A549 (cell line): ENCODE measurements at regions not wholly inside any gene's neighbourhood (a gene's known extent, or its start where the extent isn't known, plus 50 kb on each side); places are given as distances from the start of the nearest gene placed in this dataset.

Source experiments
- TF ChIP-seq, protein P1 (sequence below): fragments of 200-600 bp; sonication (generic); IDR thresholded peaks from 2 replicates; pipeline ENCODE4 v1.6.1; 2016; ENCODE audit warnings: antibody characterized with exemption, mild to moderate bottlenecking, moderate library complexity
- TF ChIP-seq, protein P2 (sequence below): fragments of >200 bp; sonication (Bioruptor Twin); formaldehyde crosslinking; IDR thresholded peaks from 3 replicates; pipeline ENCODE4 v1.5.1; 2016

DNA sequence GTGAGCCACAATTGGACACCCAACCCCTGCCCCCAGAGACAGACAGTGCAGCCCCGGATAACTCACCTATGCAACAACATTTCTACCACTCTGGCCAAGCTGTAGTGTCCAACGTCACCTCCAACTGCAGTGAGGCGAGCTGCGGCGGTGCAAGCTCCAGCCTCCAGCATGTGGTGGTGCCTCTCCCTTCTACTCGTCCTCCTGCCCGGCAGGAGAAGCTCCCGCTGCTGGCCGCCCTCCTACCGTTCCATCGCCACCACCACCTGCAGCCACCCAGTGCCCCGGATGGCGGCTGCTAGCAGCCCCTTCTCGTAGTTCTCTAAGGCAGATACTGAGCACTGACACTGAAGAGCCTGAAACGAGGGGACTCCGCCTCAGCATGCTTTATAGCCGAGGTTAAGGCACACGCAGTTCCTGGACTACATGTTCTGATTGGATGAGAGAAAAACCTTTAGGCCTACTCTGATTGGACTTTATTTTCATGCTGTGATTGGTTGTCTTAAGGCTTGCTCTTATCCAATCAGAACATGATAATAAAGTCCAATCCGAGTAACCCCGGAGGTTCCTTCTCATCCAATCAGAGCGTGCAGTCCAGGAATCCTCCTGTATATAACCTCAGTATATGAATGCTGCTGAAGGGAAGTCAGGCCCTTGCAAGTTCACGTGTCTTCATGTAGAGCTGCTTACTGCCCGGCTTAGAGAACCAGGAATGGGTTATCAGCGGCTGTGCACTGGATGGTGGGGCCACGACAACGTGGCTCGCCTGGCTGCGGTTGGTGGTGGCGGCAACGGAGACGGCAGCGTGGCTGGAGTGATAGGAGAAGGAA lies 63.5 kb downstream of the TUBA3C start:
- TF ChIP-seq, protein P1, sequence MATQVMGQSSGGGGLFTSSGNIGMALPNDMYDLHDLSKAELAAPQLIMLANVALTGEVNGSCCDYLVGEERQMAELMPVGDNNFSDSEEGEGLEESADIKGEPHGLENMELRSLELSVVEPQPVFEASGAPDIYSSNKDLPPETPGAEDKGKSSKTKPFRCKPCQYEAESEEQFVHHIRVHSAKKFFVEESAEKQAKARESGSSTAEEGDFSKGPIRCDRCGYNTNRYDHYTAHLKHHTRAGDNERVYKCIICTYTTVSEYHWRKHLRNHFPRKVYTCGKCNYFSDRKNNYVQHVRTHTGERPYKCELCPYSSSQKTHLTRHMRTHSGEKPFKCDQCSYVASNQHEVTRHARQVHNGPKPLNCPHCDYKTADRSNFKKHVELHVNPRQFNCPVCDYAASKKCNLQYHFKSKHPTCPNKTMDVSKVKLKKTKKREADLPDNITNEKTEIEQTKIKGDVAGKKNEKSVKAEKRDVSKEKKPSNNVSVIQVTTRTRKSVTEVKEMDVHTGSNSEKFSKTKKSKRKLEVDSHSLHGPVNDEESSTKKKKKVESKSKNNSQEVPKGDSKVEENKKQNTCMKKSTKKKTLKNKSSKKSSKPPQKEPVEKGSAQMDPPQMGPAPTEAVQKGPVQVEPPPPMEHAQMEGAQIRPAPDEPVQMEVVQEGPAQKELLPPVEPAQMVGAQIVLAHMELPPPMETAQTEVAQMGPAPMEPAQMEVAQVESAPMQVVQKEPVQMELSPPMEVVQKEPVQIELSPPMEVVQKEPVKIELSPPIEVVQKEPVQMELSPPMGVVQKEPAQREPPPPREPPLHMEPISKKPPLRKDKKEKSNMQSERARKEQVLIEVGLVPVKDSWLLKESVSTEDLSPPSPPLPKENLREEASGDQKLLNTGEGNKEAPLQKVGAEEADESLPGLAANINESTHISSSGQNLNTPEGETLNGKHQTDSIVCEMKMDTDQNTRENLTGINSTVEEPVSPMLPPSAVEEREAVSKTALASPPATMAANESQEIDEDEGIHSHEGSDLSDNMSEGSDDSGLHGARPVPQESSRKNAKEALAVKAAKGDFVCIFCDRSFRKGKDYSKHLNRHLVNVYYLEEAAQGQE, result no peak
- TF ChIP-seq, protein P2, sequence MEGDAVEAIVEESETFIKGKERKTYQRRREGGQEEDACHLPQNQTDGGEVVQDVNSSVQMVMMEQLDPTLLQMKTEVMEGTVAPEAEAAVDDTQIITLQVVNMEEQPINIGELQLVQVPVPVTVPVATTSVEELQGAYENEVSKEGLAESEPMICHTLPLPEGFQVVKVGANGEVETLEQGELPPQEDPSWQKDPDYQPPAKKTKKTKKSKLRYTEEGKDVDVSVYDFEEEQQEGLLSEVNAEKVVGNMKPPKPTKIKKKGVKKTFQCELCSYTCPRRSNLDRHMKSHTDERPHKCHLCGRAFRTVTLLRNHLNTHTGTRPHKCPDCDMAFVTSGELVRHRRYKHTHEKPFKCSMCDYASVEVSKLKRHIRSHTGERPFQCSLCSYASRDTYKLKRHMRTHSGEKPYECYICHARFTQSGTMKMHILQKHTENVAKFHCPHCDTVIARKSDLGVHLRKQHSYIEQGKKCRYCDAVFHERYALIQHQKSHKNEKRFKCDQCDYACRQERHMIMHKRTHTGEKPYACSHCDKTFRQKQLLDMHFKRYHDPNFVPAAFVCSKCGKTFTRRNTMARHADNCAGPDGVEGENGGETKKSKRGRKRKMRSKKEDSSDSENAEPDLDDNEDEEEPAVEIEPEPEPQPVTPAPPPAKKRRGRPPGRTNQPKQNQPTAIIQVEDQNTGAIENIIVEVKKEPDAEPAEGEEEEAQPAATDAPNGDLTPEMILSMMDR, result no peak
